HG03342 (cell line): ENCODE measurements at regions not wholly inside any gene's neighbourhood (a gene's known extent, or its start where the extent isn't known, plus 50 kb on each side); places are given as distances from the start of the nearest gene placed in this dataset.
"Not testable (repeated sequence)": the region's sequence is repeated elsewhere in the genome, so short reads cannot be mapped to it uniquely, and the experiment has no call there.

Source experiments
- ATAC-seq: cut with Tn5 transposase; IDR thresholded peaks from one replicate; pipeline ENCODE4 v1.9.1; 2021; ENCODE audit warnings: mild to moderate bottlenecking, moderate library complexity; ENCODE audit not compliant: unreplicated experiment

DNA sequence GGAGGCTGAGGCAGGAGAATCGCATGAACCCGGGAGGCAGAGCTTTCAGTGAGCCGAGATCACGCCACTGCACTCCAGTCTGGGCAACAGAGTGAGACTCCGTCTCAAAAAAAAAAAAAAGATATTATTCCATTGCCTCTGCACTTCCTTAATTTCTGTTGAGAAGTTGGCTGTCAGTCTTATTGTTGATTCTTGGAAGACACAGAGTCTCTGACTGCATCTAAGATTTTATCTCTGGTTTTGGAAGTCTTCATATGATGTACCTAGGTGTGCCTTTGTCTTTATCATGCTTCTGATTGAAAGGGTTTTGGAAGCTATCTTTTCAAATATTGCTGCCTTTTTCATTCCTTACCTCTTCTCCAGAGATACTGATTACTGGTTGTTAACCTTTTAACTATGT, 160.4 kb downstream of the NPIPB11 start:
- ATAC-seq, result not testable (repeated sequence)

DNA sequence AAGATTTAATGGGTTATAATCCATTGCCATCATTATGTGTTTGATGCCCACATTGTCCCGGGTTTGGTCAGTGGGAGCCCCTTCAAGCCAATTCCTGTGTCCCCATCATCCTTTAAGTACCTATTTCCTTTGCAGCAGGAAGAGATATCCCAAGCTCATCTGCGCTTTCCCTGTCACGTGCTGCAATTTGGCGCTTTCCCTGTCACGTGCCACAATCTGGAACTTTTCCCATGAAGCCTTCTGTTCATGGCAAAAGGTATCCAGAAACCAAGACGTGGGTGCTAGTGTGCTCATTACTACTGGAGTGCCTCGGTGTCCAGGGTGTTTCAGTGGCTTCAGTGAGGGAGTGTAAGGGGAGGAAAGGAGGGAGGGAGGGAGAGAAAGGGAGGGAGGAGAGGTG, 168.5 kb downstream of the NPIPB11 start:
- ATAC-seq, result no peak

DNA sequence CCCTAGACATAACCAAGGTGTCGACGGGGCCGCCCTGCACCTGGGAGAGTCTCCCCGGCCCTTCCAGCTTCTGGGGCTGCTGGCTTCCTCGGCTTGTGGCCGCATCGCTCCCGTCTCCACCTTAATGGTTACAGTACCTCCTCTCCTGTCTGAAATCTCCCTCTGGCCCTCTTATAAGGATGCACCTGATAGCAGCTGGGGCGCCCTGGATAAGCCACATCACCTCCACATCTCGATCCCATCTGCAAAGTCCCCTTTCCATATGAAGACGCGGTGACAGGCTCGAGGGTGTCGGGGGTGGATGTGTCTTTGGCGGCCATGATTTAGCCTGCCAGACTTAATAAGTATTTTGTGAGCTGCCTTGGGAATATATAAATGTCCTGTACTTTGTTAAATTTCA, 169.0 kb downstream of the NPIPB11 start:
- ATAC-seq, result not testable (repeated sequence)

DNA sequence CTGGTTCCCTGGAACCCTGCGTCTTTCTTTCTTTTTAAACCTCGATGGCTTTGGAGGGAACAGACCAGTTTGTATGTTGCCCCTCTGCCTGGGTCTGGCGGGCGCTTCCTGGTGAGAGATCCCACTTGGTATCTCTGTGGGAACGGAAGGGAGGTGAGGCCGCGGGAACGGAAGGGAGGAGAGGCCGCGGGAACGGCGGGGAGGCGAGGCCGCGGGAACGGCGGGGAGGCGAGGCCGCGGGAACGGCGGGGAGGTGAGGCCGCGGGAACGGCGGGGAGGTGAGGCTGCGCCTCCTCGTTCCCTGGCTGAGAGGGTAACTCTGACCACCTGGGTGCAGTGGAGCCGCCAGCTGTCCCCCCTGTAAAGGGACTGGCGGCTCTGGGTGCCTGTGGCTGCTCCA, 169.5 kb downstream of the NPIPB11 start:
- not testable (repeated sequence) for ATAC-seq

DNA sequence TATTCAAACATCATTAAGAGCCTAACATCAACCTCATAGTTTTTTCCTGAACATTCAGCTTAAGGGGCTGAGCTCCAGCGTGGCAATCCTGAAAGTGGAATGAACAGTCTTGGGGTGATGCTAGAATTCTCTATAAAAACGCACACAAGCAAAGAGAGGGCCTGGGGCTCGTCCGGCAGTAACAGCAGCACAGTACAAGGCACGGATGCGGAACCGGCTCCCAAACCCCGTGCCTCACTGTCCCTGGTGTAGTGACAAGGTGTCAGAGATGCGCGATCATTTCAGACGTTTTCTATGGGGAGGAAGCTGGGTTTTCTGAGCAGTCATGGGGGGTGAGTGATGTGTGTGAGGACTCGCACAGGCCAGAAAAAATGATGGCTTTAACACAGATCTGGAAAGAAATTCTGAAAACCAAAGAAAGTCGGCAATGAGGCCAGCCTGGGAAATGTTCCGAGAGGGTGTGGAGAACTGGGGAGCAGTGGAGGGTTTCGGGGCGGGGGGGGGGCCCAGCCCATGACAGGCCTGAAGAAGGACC, 170.6 kb downstream of the NPIPB11 start:
- not testable (repeated sequence) for ATAC-seq

DNA sequence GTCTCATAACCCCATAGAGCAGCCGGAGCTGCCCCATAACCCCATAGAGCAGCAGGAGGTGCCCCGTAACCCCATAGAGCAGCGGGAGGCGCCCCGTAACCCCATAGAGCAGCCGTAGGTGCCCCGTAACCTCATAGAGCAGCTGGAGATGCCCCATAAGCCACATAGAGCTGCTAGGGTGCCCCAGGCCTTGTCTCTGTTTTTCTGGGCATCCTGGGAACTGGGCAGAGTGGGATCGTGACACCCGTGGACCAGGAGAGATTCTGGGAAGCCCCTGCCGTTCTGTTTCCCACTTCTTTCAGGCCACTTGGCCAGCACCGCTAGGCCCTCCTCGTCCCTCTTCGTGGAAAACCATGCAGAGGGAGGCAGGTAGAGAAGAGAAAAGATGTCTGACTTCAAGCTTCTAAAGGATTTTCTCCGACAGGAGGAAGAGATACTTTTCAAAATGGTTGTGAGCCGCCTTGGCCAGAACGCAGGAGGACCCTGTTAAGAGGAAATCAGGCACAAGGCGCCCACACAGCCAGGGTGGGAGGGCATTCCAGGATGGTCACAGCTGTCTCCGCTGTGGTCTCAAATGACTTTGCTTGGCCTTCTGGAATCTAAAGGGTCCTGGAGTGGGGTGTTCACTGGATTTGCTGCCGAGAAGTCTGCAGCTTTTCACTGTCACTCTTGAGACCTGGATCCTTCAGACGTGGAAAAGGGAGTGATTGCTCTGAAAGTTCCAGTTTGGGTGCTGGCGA, 171.8 kb downstream of the NPIPB11 start:
- ATAC-seq, result not testable (repeated sequence)

DNA sequence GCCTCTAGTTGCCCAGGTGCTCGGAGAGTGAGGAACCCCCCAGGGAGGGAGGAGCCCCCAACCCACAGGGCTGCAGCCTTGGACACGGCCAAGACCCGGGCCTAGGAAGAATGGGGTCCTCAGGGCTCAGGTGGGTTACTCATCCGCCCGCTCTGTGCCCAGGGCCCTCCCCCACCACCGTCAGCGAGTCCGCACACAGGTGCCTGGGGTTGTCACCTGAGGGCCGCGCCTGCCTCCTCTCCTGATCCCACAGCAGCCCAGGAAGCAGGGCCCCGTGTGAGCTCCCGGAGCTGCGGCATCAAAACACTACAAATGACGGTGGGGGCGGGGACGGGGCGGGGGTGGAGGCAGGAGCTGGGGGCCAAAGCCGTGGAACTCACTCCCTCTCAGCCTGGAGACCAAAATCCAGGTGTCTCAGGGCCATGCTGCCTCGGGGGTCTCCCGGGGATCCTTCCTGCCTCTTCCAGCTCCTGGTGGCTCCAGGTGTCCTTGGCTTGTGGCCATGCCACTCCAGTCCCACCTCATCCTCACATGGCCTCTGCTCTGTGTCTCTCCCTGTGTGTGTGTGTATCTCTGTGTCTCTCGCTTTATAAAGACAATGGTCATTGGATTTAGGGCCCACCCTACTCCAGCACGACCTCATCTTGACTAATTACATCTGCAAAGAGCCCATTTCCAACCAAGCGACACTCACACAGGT, 172.7 kb downstream of the NPIPB11 start:
- ATAC-seq, result not testable (repeated sequence)

DNA sequence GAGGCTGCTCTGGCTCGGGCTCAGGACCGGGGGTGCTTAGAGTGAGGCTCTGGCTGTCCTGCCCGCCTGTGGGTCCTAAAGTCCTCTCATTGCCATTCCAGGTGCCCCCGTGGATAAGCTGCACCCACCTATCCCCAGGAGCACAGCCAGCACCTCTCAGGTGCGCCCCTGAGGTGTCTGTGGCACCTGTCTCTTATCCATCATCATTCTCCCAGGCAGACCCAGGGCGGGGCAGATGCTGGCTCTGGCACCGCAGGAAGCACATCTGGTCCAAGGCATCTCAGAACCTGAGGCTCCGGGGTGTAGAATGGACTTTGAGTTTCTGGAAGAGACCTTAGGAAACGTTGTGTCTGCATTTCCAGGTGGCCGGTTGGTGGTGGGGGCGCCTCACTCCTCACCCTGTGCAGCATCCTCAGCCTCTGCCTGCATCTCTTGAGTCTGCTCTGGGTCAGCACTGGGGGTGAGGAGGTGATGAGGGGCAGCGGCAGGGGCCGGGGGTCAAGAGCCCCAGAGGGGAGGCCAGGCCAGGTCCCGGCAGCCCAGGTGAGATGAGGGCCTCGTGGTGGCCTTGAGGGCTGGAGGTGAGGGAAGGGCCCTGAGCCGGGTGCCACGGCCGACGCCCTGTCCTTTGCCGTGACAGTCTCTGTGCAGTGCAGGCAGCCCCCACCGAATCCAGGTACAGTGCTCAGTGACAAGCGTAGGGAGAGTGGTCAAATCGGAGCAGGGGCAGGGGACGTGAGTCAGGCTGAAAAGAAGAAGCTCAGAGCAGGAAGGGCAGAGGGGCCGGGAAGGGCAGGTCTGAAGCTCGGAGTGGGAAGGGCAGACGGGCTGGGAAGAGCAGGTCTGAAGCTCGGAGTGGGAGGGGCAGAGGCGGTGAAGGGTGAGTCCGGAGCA, 173.5 kb downstream of the NPIPB11 start:
- ATAC-seq, result no peak

DNA sequence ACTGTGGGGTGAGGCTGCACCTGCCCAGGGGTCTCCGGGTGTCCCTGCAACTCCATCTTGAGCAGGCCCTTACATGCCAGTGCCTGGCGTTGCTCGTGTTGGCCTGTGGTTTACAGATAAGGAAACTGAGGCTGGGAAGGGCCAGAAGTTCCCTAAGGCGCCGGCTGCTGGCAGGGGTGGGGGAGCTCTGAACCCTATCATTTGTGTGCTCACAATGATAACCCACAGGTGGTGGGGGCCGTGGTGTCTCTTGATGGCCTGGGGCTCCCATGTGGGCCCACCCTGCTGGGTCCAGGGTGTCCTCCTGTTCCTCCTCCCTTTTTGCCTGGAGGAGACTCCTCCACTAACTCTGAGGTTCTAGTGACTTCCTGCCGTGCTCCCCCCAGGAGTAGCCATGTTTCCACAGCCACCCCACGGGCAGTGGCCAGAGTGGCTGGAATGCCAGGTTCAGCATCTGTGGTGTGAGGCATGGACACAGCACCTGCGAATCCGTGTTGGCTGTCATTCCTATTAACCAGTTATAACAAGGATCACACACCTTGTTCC, 174.3 kb downstream of the NPIPB11 start:
- not testable (repeated sequence) for ATAC-seq

DNA sequence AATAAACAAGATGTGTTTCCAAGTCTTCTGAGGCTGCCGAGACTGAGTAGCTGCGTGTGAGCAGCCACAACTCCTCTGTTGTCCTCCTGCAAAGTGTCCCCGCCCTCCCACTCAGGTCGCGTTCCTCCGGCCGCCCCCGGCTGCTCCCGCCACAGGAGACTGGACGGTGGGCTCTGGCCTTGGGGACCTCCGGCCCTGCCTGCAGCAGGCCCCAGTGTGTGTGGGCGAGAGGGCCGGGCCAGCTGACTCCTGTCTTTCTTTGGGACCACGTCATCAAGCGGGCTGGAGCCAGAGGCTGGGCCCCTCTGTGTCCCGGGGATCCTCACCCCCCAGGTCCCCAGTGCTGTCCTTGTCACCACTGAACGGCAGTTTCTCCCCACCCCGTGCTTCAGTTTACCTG, 175.3 kb downstream of the NPIPB11 start:
- no peak for ATAC-seq

DNA sequence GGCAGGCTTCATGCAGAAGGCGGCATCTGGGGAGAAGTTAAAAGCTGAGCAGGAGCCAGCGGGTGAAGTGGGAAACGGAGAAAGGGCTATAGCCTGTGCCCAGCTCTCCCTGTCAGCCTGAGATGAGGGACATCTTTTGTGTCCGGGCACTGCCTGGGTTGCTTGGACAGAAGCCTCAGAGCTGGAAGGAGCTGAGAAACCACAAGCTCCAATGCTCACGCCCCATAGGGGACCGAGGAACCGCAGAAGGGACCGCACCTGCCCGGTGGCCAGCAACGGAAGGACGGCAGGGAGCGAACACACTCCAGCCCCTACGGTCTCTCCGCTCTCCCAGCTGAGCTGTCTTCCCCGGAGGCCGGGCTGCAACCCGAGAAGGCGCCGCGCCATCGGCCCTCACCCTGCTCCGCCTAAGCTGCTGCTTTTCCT, 175.8 kb downstream of the NPIPB11 start:
- ATAC-seq, result no peak

DNA sequence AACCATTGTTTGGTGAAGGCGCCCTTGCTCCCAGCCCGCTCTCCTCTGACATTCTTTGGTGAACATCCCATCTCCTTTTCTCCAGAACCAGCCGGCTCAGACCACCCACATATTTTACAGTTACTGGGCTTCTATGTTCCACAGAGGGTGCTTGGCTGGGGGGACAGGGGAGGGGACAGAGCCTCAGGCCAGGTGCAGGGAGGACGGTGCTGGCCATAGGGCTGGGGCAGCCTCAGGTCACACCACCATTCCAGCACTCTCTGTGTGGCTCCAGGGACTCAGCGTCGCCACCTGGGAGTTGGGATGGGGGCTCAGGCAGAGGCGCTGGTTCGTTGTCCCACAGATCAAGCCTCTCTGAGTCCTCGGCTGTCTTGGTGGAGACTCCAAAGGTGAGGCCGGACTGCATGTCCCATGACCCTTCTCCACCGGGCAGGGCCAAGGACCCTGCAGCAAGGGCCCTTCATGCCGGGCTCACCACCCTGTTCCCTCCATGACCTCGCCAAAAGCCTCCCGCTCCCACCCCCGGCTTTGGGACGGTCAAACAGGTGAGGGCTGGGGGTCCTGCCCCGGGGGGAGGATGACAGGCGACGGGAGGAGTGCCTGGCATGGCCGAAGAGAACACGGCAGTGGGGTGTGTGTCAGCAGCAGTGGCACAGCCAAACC, 176.4 kb downstream of the NPIPB11 start:
- ATAC-seq, result not testable (repeated sequence)

DNA sequence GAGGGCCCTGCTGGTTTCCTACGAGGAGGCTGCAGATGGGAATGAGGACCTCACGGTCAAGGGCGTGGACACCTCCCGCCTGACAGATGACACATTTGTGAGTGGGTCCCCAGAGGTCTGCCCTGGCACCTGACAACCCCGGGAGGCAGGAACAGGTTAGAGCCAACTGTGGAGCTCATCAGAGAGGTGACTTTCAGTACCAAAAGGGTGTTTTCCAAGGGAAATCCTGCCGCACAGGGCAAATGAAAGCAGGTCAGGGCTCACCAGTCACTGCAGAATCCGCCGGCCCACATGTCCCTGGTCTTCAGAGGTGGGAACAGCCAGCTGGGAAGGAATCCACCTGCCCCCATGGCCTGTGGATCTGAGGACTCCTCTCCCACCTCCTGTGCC, 176.9 kb downstream of the NPIPB11 start:
- ATAC-seq, result not testable (repeated sequence)

DNA sequence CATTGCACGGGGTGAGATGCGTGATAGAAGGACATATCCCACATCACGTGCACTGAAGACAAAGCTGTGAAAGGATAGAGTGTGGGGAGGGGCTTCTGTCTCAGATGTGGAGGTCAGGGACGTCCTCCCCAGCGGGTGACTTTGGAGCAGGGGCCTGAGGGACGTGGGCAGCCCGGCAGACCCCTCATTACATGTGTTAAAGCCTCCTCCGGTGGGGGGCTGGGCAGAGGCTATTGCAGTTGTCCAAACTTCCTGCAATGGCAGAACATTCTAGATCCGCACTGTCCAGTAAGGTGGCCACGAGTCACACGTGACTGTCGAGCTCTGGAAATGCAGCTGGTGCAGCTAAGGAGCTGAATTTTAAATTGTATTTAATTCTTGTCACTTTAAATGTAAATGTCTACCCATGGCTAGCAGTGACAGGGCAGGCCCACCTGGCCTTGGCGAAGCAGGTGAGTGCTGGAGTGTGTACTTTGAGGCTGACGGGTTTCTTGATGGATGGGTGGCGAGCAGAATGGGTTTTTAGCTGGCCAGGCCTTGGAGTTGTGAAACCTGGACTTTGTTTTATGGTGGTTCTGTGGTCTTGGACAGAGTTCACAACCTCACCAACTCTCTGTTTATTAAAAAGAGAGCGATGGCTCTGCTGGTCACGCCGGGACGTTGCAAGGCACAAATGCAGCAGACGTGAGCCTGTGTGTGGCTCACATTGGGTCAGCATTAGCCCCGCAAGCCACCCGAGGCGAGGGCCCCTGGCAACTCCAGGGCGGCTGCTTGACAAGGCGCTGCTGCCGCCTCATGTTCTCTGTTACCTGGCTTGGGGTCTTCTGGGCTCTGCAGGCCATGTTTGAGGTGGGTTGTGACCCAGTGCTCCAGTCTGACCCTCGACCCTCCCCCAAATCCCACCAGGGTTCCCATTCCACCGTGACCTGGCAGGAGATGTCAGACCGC, 177.6 kb downstream of the NPIPB11 start:
- not testable (repeated sequence) for ATAC-seq

DNA sequence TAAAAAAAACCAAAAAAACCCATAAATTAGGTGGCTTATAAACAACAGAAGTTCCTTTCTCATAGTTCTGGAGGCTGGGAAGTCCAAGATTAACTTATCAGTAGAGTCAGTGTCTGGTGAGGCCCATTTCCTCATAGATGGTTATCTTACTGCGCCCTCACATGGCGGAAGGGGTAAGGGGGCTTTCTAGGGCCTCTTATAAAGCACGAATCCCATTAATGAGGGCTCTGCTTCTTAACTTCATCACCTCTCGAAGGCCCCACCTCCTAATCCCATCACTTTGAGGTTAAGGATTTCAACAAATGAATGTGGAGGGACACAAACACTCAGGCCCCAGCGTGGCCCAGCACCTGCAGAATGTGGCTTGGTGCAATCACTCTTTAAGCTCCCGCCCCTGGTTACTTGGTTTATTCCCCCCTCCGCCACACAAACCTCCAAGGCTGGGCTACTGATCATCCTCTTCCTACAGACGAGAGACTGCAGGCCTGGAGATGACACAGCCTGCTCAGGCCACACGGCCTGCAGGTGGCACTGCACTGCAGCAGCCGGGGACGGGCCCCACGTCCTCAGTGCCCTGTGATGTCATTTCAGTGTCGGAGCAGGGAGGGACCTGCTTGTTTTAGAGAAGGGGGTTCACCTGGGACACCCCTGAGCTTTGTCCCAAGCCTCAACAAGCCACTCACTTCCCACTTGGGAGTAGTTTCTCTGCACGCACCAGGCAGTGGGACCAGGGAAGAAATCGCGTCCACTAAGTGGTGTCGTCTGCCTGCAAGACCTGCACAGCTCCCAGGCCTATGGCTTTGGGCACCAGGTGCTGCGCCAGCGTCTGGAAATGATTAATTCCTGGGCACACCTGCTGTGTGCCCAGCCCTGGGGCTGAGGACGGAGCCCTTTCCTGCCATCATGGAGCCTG, 178.5 kb downstream of the NPIPB11 start:
- ATAC-seq, result peak; percentile 68

DNA sequence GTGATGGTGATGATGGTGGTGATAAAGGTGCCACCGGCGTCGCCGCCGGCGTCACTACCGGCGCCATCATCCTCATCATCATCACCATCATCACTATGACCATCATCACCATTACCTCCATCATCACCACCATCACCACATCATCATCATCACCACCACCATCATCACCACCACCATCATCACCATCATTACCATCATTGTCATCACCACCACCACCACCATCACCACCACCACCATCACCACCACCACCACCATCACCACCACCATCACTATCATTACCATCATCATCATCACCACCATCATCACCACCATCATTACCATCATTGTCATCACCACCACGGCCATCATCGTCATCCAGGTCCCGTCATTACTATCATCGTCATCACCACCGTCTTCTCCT, 179.7 kb downstream of the NPIPB11 start:
- no peak for ATAC-seq

DNA sequence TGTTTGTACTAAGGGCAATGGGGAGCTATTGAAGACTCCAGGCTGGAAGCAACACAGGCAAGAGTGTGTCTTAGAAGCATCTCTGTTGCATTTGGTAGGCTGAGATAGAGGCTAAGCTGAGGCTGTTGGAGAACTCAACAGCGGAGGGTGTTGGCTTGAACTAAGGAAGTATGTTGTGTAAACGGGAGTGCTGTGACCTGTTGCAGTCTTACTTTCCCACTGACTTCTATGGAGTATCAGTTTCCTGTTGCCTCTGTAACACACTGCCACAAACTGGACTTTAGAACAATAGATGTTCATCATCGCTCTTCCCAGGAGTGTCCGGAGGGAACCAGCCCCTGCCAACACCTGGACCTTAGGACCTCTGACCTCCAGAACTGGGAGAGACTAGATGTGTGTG, 181.8 kb downstream of the NPIPB11 start:
- ATAC-seq, result not testable (repeated sequence)

DNA sequence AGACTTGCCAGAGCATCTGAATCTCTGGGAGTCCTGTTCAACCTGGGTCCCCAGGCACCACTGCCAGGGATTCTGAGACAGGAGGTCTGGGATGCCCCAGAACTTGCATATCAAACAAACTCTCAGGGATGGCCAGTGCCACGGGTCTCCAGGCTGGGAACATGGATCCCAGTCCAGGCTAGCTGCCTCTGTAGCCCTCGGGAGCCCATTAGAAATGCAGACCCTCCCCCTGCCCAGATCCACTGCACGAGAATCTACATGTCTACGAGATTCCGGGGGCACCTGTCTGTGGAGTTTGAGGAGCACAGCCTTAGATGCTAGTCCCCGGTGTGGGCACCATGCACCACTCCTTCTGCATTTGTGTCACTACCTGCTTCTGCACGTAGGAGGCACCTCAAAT, 183.9 kb downstream of the NPIPB11 start:
- not testable (repeated sequence) for ATAC-seq
